Sigmoid colon (tissue), 4 donors: ENCODE measurements at regions not wholly inside any gene's neighbourhood (a gene's known extent, or its start where the extent isn't known, plus 50 kb on each side); places are given as distances from the start of the nearest gene placed in this dataset.

ENCODE experiments used
- CTCF ChIP-seq, 4 experiments: fragments of 450-650 bp in 3 of 4; fragments of 200-600 bp in 1 of 4; IDR thresholded peaks; one replicate each; pipeline ENCODE4 v1.5.1; 2016 to 2019; ENCODE audit warnings: antibody characterized with exemption in 4 of 4, mild to moderate bottlenecking in 3 of 4, moderate library complexity in 2 of 4
- POLR2AphosphoS5 ChIP-seq, 4 donors: sonication (generic); formaldehyde crosslinking; IDR thresholded peaks; one replicate each; pipeline ENCODE4 v1.6.1; 2017; ENCODE audit warnings: antibody characterized with exemption in 4 of 4

GRCh38 chr3:81932681-81933080 lies 171.2 kb upstream of the GBE1 start:
- TF ChIP-seq POLR2AphosphoS5 (IDR thresholded peaks at IDR 0.05) (no peak), CTCF (IDR thresholded peaks at IDR 0.05) (no peak)
